ENCODE measurements at regions not wholly inside any gene's neighbourhood (a gene's known extent, or its start where the extent isn't known, plus 50 kb on each side); places are given as distances from the start of the nearest gene placed in this dataset.

DNA sequence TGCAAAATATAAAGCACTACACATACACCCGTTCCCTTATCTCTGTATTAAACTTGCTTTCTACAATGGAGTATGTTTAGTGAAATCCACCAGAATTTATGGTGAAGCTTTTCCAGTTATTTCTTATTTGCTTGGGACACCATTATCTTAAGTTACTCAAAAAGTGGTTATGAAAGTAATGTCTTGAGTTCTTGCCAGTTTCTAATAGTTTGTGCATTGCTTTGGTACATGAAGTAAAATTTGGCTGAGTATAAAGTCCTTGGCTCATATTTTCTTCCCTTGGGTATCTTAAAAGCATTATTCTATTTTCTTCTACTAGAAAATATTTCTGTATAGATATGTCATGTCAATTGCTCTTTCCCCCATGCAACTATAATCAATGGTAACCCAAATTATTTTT is 85.2 kb downstream of the POLR1F start:
- H3K27me3 Mint-ChIP-seq (ENCODE audit: low read depth): no peaks in the 10 kb centered on the region; the same call in 1 of the 2 replicates
- TF ChIP-seq ZNF138 (CRISPR knock-in tag; conservative IDR thresholded peaks at IDR 0.05) (no peak), IRF2 (CRISPR knock-in tag; IDR thresholded peaks at IDR 0.05; ENCODE audit: borderline replicate concordance, low read depth) (no peak), EMX1 (CRISPR knock-in tag; IDR thresholded peaks at IDR 0.05) (no peak), ZNF232 (CRISPR knock-in tag; IDR thresholded peaks at IDR 0.05) (no peak), ZNF423 (CRISPR knock-in tag; IDR thresholded peaks at IDR 0.05) (no peak), GTF2I (CRISPR knock-in tag; conservative IDR thresholded peaks at IDR 0.05) (no peak), TEAD4 (CRISPR knock-in tag; IDR thresholded peaks at IDR 0.05) (no peak), JUN (CRISPR knock-in tag; IDR thresholded peaks at IDR 0.05) (no peak), ATF1 (CRISPR knock-in tag; IDR thresholded peaks at IDR 0.05) (no peak), ZNF317 (CRISPR knock-in tag; IDR thresholded peaks at IDR 0.05; ENCODE audit: borderline replicate concordance, low read depth) (no peak), GRHL2 (CRISPR knock-in tag; IDR thresholded peaks at IDR 0.05; ENCODE audit: insufficient replicate concordance, severe bottlenecking) (no peak), NR1H2 (CRISPR knock-in tag; IDR thresholded peaks at IDR 0.05) (no peak)
- TF ChIP-seq, protein P1, sequence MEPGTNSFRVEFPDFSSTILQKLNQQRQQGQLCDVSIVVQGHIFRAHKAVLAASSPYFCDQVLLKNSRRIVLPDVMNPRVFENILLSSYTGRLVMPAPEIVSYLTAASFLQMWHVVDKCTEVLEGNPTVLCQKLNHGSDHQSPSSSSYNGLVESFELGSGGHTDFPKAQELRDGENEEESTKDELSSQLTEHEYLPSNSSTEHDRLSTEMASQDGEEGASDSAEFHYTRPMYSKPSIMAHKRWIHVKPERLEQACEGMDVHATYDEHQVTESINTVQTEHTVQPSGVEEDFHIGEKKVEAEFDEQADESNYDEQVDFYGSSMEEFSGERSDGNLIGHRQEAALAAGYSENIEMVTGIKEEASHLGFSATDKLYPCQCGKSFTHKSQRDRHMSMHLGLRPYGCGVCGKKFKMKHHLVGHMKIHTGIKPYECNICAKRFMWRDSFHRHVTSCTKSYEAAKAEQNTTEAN (CRISPR knock-in tag; IDR thresholded peaks at IDR 0.05): no peak
- TF ChIP-seq, protein P2, sequence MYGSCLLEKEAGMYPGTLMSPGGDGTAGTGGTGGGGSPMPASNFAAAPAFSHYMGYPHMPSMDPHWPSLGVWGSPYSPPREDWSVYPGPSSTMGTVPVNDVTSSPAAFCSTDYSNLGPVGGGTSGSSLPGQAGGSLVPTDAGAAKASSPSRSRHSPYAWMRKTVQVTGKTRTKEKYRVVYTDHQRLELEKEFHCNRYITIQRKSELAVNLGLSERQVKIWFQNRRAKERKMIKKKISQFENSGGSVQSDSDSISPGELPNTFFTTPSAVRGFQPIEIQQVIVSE (CRISPR knock-in tag; IDR thresholded peaks at IDR 0.05; ENCODE audit: borderline replicate concordance): no peak
- TF ChIP-seq, protein P3, sequence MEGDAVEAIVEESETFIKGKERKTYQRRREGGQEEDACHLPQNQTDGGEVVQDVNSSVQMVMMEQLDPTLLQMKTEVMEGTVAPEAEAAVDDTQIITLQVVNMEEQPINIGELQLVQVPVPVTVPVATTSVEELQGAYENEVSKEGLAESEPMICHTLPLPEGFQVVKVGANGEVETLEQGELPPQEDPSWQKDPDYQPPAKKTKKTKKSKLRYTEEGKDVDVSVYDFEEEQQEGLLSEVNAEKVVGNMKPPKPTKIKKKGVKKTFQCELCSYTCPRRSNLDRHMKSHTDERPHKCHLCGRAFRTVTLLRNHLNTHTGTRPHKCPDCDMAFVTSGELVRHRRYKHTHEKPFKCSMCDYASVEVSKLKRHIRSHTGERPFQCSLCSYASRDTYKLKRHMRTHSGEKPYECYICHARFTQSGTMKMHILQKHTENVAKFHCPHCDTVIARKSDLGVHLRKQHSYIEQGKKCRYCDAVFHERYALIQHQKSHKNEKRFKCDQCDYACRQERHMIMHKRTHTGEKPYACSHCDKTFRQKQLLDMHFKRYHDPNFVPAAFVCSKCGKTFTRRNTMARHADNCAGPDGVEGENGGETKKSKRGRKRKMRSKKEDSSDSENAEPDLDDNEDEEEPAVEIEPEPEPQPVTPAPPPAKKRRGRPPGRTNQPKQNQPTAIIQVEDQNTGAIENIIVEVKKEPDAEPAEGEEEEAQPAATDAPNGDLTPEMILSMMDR (IDR thresholded peaks at IDR 0.05): no peak
- TF ChIP-seq, protein P4, sequence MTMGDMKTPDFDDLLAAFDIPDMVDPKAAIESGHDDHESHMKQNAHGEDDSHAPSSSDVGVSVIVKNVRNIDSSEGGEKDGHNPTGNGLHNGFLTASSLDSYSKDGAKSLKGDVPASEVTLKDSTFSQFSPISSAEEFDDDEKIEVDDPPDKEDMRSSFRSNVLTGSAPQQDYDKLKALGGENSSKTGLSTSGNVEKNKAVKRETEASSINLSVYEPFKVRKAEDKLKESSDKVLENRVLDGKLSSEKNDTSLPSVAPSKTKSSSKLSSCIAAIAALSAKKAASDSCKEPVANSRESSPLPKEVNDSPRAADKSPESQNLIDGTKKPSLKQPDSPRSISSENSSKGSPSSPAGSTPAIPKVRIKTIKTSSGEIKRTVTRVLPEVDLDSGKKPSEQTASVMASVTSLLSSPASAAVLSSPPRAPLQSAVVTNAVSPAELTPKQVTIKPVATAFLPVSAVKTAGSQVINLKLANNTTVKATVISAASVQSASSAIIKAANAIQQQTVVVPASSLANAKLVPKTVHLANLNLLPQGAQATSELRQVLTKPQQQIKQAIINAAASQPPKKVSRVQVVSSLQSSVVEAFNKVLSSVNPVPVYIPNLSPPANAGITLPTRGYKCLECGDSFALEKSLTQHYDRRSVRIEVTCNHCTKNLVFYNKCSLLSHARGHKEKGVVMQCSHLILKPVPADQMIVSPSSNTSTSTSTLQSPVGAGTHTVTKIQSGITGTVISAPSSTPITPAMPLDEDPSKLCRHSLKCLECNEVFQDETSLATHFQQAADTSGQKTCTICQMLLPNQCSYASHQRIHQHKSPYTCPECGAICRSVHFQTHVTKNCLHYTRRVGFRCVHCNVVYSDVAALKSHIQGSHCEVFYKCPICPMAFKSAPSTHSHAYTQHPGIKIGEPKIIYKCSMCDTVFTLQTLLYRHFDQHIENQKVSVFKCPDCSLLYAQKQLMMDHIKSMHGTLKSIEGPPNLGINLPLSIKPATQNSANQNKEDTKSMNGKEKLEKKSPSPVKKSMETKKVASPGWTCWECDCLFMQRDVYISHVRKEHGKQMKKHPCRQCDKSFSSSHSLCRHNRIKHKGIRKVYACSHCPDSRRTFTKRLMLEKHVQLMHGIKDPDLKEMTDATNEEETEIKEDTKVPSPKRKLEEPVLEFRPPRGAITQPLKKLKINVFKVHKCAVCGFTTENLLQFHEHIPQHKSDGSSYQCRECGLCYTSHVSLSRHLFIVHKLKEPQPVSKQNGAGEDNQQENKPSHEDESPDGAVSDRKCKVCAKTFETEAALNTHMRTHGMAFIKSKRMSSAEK (CRISPR knock-in tag; IDR thresholded peaks at IDR 0.05; ENCODE audit: borderline replicate concordance): no peak
- TF ChIP-seq, protein P5, sequence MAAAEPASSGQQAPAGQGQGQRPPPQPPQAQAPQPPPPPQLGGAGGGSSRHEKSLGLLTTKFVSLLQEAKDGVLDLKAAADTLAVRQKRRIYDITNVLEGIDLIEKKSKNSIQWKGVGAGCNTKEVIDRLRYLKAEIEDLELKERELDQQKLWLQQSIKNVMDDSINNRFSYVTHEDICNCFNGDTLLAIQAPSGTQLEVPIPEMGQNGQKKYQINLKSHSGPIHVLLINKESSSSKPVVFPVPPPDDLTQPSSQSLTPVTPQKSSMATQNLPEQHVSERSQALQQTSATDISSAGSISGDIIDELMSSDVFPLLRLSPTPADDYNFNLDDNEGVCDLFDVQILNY (CRISPR knock-in tag; IDR thresholded peaks at IDR 0.05): no peak
- TF ChIP-seq, protein P6, sequence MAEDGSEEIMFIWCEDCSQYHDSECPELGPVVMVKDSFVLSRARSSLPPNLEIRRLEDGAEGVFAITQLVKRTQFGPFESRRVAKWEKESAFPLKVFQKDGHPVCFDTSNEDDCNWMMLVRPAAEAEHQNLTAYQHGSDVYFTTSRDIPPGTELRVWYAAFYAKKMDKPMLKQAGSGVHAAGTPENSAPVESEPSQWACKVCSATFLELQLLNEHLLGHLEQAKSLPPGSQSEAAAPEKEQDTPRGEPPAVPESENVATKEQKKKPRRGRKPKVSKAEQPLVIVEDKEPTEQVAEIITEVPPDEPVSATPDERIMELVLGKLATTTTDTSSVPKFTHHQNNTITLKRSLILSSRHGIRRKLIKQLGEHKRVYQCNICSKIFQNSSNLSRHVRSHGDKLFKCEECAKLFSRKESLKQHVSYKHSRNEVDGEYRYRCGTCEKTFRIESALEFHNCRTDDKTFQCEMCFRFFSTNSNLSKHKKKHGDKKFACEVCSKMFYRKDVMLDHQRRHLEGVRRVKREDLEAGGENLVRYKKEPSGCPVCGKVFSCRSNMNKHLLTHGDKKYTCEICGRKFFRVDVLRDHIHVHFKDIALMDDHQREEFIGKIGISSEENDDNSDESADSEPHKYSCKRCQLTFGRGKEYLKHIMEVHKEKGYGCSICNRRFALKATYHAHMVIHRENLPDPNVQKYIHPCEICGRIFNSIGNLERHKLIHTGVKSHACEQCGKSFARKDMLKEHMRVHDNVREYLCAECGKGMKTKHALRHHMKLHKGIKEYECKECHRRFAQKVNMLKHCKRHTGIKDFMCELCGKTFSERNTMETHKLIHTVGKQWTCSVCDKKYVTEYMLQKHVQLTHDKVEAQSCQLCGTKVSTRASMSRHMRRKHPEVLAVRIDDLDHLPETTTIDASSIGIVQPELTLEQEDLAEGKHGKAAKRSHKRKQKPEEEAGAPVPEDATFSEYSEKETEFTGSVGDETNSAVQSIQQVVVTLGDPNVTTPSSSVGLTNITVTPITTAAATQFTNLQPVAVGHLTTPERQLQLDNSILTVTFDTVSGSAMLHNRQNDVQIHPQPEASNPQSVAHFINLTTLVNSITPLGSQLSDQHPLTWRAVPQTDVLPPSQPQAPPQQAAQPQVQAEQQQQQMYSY (CRISPR knock-in tag; IDR thresholded peaks at IDR 0.05): no peak
- TF ChIP-seq, protein P7, sequence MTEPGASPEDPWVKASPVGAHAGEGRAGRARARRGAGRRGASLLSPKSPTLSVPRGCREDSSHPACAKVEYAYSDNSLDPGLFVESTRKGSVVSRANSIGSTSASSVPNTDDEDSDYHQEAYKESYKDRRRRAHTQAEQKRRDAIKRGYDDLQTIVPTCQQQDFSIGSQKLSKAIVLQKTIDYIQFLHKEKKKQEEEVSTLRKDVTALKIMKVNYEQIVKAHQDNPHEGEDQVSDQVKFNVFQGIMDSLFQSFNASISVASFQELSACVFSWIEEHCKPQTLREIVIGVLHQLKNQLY (CRISPR knock-in tag; IDR thresholded peaks at IDR 0.05): no peak
- no peak for DNase-seq (ENCODE audit: low spot score)
- no peaks in the 10 kb centered on the region for H3K9me3 Mint-ChIP-seq
- H3K27ac Mint-ChIP-seq: no peak overlapping the region
- H3K36me3 Mint-ChIP-seq: no peaks in the 10 kb centered on the region
- H3K4me3 Mint-ChIP-seq: no peak overlapping the region
- H3K4me1 Mint-ChIP-seq: no peaks in the 10 kb centered on the region
- ATAC-seq: no peak
- ChIA-PET POLR2A (no interaction called here), CTCF (no interaction called here)
